Sigmoid colon (tissue), 6 donors: ENCODE measurements at regions not wholly inside any gene's neighbourhood (a gene's known extent, or its start where the extent isn't known, plus 50 kb on each side); places are given as distances from the start of the nearest gene placed in this dataset.
"Not testable (repeated sequence)": the region's sequence is repeated elsewhere in the genome, so short reads cannot be mapped to it uniquely, and the experiment has no call there.

Source experiments
- DNase-seq: peaks from one replicate; pipeline ENCODE4 v3.0.0-alpha.2; 2019
- H3K27ac ChIP-seq, 4 donors: fragments of 200-600 bp; sonication (generic); one replicate each; pipeline ENCODE4 v1.5.1; 2016 to 2019; ENCODE audit warnings: mild to moderate bottlenecking in 1 of 4
- H3K27me3 ChIP-seq, 3 donors: fragments of 200-600 bp; sonication (generic); one replicate each; pipeline ENCODE4 v1.5.1; 2019; ENCODE audit warnings: mild to moderate bottlenecking in 1 of 3
- H3K36me3 ChIP-seq, 4 donors: fragments of 200-600 bp; sonication (generic); one replicate each; pipeline ENCODE4 v1.5.1; 2016 to 2019
- H3K4me1 ChIP-seq, 4 donors: fragments of 200-600 bp; sonication (generic); one replicate each; pipeline ENCODE4 v1.5.1; 2017 to 2019
- H3K4me3 ChIP-seq, 4 donors: fragments of 200-600 bp; sonication (generic); one replicate each; pipeline ENCODE4 v1.5.1; 2017 to 2019; ENCODE audit warnings: mild to moderate bottlenecking in 2 of 4, moderate library complexity in 1 of 4
- H3K9me3 ChIP-seq, 4 donors: fragments of 200-600 bp in 3 of 4; sonication (generic) in 3 of 4; one replicate each; pipeline versions ENCODE4 v1.5.1 to v1.6.1; 2013 to 2019
- EP300 ChIP-seq, 4 donors: sonication (generic); formaldehyde crosslinking; IDR thresholded peaks; one replicate each; pipeline ENCODE4 v1.6.1; 2017; ENCODE audit warnings: antibody characterized with exemption in 4 of 4
- POLR2A ChIP-seq, 2 donors: fragments of 450-650 bp; IDR thresholded peaks; one replicate each; pipeline ENCODE4 v1.6.1; 2016; ENCODE audit warnings: antibody characterized with exemption in 2 of 2, mild to moderate bottlenecking in 2 of 2, moderate library complexity in 2 of 2
- POLR2AphosphoS5 ChIP-seq, 4 donors: sonication (generic); formaldehyde crosslinking; IDR thresholded peaks; one replicate each; pipeline ENCODE4 v1.6.1; 2017; ENCODE audit warnings: antibody characterized with exemption in 4 of 4
- WGBS, 2 donors: extraction: QIAGEN DNeasy Blood & Tissue Kit; methylation state at CpG; one replicate each; pipeline ENCODE4 v1.1.7; 2013; 5-methylcytosine and 5-hydroxymethylcytosine counted together
- intact Hi-C: fragments of 100-400 bp; cut with DNase I; formaldehyde crosslinking; loops from one replicate; pipeline ENCODE4 v1.15.1; 2023
- TF ChIP-seq, protein P1 (sequence below), 4 experiments: fragments of 450-650 bp in 3 of 4; fragments of 200-600 bp in 1 of 4; IDR thresholded peaks; one replicate each; pipeline ENCODE4 v1.5.1; 2016 to 2019; ENCODE audit warnings: antibody characterized with exemption in 4 of 4, mild to moderate bottlenecking in 3 of 4, moderate library complexity in 2 of 4
- donor health status: healthy with polysubstance abuse.
- donor health status: healthy.

GRCh38 chr13:63840551-63841421 lies 2425.1 kb upstream of the PCDH20 start:
- no peak for DNase-seq
- WGBS, 2 donors = 96% methylated on average over 44 of the region's 44 CpGs
- TF ChIP-seq POLR2A (IDR thresholded peaks at IDR 0.05) (no peak), POLR2AphosphoS5 (IDR thresholded peaks at IDR 0.05) (no peak), EP300 (IDR thresholded peaks at IDR 0.05) (no peak)
- TF ChIP-seq, protein P1, sequence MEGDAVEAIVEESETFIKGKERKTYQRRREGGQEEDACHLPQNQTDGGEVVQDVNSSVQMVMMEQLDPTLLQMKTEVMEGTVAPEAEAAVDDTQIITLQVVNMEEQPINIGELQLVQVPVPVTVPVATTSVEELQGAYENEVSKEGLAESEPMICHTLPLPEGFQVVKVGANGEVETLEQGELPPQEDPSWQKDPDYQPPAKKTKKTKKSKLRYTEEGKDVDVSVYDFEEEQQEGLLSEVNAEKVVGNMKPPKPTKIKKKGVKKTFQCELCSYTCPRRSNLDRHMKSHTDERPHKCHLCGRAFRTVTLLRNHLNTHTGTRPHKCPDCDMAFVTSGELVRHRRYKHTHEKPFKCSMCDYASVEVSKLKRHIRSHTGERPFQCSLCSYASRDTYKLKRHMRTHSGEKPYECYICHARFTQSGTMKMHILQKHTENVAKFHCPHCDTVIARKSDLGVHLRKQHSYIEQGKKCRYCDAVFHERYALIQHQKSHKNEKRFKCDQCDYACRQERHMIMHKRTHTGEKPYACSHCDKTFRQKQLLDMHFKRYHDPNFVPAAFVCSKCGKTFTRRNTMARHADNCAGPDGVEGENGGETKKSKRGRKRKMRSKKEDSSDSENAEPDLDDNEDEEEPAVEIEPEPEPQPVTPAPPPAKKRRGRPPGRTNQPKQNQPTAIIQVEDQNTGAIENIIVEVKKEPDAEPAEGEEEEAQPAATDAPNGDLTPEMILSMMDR (IDR thresholded peaks at IDR 0.05) = no peak
- Histone ChIP-seq H3K4me3 (no peak overlapping the region), H3K4me1 (no peaks in the 10 kb centered on the region), H3K9me3 (peaks cover 0 to 7% (median 3%) of the 10 kb centered on the region in 4 donors), H3K36me3 (no peaks in the 10 kb centered on the region), H3K27me3 (no peaks in the 10 kb centered on the region), H3K27ac (no peak overlapping the region)
- intact Hi-C loops = no loop called here

GRCh38 chr13:63838366-63839110 lies 2422.9 kb upstream of the PCDH20 start:
- Histone ChIP-seq H3K4me1 (no peaks in the 10 kb centered on the region), H3K27me3 (no peaks in the 10 kb centered on the region), H3K36me3 (no peaks in the 10 kb centered on the region), H3K27ac (no peak overlapping the region), H3K4me3 (no peak overlapping the region), H3K9me3 (peaks cover 0 to 7% (median 2%) of the 10 kb centered on the region in 4 donors)
- TF ChIP-seq POLR2AphosphoS5 (IDR thresholded peaks at IDR 0.05) (no peak), POLR2A (IDR thresholded peaks at IDR 0.05) (no peak), EP300 (IDR thresholded peaks at IDR 0.05) (no peak)
- TF ChIP-seq, protein P1 (IDR thresholded peaks at IDR 0.05) = no peak
- WGBS, 2 donors = 91 to 93% methylated on average over 18 of the region's 18 CpGs
- no peak for DNase-seq
- intact Hi-C loops = no loop called here

- H3K4me1 ChIP-seq, H3K4me3 ChIP-seq, DNase-seq, H3K27me3 ChIP-seq, intact Hi-C loops, H3K9me3 ChIP-seq, H3K36me3 ChIP-seq, H3K27ac ChIP-seq: not testable (repeated sequence)
- 94 to 96% methylated on average over 21 of the region's 21 CpGs for WGBS, 2 donors
Observed at GRCh38 chr13:63837701-63838100, 2422.1 kb upstream of the PCDH20 start.

GRCh38 chr13:63829609-63830008 lies 2414.0 kb upstream of the PCDH20 start:
- no CpG with 5 or more reads among the region's 2 CpGs for whole genome bisulfite sequencing, 2 donors

DNA sequence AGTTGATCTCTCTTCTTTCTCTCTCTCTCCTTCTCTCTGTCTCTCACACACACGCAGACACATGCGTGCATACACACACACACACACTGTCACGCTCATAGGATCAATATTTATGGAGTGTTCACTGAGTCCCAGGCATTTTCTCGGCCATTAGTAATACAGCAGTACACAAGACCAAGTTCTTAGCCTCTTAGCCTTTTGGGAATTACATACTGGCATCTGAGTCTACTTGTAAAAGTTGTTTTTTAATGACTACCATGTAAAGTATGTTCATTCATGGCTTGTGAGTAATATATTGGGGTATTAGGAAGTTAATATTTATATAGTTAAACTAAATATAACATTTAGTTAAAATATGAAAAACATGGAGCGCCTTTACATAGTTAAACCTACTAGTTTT lies 2406.1 kb upstream of the PCDH20 start:
- H3K27ac ChIP-seq, H3K9me3 ChIP-seq, intact Hi-C loops, H3K36me3 ChIP-seq, H3K27me3 ChIP-seq, DNase-seq, H3K4me1 ChIP-seq, H3K4me3 ChIP-seq: not testable (repeated sequence)
- WGBS, 2 donors = 59% methylated on average over 5 of the region's 5 CpGs; no CpG with 5 or more reads in 1 of the 2 donors

More at GRCh38 chr13:63829609-63830008, 2414.0 kb upstream of the PCDH20 start:
- H3K36me3 ChIP-seq, H3K4me3 ChIP-seq, intact Hi-C loops, H3K4me1 ChIP-seq, H3K27me3 ChIP-seq, H3K9me3 ChIP-seq, H3K27ac ChIP-seq, DNase-seq: not testable (repeated sequence)

DNA sequence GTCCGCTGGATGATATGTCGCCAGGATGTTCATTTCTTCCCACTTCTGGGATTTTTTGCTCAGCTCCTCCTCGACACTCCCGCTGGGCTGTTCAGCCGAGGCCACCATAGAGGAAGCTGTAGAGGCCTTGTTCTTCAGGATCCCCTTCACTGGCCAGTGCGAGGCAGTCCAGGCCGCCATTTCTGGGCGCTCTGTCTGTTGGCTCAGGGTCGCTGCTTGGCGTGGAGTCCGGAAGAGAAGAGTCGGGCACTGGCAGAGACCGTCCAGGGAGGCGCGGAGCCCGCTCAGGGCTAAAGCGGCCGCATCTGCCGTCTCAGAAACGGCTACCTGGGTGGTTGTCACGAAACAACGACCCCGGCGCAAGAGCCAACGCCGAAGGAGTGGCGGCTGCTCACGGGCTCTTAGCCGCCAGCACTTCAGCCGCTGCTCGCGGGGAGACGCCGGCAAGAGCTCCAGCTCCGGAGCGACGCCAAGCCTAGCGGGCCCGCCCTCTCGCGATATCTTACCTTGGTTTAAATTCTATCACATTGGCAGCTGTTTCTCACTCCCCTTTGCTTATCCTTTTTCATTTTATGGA lies 2395.9 kb upstream of the PCDH20 start:
- H3K9me3 ChIP-seq, H3K36me3 ChIP-seq, DNase-seq, H3K27ac ChIP-seq, H3K27me3 ChIP-seq, intact Hi-C loops, H3K4me3 ChIP-seq, H3K4me1 ChIP-seq: not testable (repeated sequence)
- 92 to 93% methylated on average over 41 of the region's 41 CpGs for WGBS, 2 donors

DNA sequence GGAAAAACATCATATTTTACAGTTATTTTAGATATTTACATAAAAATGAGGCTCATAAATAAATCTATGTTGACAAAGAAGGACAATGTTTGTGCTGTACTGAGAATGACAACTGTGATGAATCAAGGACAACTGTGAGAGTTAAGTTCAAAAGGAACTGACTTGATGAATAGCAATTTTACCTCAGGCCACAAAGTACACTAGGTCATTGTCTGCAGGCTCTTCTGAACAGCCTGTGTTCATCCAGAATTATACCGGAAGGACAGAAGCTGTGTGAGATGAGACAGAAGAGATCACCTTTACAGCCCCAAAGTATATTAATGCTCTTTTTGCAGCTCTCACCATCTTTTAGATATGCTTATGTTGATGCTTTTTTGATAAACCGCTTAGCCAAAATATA lies 2375.5 kb upstream of the PCDH20 start:
- H3K27ac ChIP-seq, H3K27me3 ChIP-seq, H3K9me3 ChIP-seq, H3K36me3 ChIP-seq, H3K4me3 ChIP-seq, intact Hi-C loops, H3K4me1 ChIP-seq, DNase-seq: not testable (repeated sequence)
- WGBS, 2 donors = 84 to 95% methylated on average over 2 of the region's 2 CpGs
